ENCODE measurements at regions not wholly inside any gene's neighbourhood (a gene's known extent, or its start where the extent isn't known, plus 50 kb on each side); places are given as distances from the start of the nearest gene placed in this dataset.

DNA sequence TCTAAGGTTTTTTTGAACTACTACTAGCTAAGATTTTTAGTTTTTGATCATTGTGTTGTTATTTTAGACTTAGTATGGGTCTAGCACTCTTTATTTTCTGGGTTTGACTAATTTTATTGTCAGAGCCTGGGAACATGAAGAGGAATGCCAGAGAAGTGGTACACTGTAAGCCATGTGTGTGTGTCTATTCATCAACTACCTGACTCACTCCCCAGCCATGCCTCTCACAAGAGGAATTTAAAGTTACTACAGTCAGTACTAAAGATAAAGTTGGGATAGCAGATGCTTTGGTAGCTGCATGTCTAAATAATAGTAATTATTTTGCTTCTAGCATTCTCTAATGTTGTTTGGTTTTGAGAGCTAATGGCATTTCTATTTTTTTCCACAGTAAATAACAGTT is 264.8 kb downstream of the CSNK1G3 start:
- H3K4me3 ChIP-seq (ENCODE audit: low read depth, low read length): no peak overlapping the region
- TF ChIP-seq, protein P1, sequence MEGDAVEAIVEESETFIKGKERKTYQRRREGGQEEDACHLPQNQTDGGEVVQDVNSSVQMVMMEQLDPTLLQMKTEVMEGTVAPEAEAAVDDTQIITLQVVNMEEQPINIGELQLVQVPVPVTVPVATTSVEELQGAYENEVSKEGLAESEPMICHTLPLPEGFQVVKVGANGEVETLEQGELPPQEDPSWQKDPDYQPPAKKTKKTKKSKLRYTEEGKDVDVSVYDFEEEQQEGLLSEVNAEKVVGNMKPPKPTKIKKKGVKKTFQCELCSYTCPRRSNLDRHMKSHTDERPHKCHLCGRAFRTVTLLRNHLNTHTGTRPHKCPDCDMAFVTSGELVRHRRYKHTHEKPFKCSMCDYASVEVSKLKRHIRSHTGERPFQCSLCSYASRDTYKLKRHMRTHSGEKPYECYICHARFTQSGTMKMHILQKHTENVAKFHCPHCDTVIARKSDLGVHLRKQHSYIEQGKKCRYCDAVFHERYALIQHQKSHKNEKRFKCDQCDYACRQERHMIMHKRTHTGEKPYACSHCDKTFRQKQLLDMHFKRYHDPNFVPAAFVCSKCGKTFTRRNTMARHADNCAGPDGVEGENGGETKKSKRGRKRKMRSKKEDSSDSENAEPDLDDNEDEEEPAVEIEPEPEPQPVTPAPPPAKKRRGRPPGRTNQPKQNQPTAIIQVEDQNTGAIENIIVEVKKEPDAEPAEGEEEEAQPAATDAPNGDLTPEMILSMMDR (IDR thresholded peaks at IDR 0.05; ENCODE audit: low read depth, low read length): no peak

DNA sequence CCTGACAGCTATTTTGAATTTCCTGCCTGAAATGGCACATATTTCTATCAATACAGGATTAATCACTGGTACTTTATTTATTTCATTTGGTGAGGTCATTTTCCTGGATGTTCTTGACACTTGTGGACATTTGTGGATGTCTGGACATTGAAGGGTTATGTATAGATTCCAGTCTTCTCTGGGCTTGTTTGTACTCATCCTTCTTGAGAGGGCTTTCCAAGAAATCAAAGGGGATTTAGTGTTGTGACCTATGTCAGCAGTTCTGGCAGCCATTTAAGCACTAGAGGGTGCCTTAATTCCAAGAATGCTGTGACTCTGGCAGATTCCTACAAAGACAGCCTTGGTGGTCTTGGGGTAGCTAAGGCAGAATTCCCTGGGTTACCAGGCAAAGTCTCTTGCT is 259.7 kb downstream of the CSNK1G3 start:
- H3K4me3 ChIP-seq (ENCODE audit: low read depth, low read length): no peak overlapping the region
- TF ChIP-seq, protein P1 (IDR thresholded peaks at IDR 0.05; ENCODE audit: low read depth, low read length): no peak

DNA sequence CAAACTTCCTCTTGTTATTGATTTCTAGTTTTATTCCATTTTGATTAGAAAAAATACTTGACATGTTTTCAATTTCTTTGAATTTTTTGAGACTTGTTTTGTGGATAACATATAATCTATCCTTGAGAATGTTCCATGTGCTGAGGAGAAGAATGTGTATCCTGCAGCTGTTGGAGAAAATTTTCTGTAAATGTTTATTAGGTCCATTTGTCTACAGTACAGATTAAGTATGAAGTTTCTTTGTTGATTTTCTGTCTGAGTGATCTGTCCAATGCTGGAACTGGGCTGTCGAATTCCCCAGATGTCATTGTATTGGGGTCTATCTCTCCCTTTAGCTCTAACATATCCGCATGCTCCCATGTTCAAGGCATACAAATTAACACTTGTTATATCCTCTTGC is 251.2 kb downstream of the CSNK1G3 start:
- TF ChIP-seq, protein P1 (IDR thresholded peaks at IDR 0.05; ENCODE audit: low read depth, low read length): no peak
- no peak overlapping the region for H3K4me3 ChIP-seq (ENCODE audit: low read depth, low read length)

DNA sequence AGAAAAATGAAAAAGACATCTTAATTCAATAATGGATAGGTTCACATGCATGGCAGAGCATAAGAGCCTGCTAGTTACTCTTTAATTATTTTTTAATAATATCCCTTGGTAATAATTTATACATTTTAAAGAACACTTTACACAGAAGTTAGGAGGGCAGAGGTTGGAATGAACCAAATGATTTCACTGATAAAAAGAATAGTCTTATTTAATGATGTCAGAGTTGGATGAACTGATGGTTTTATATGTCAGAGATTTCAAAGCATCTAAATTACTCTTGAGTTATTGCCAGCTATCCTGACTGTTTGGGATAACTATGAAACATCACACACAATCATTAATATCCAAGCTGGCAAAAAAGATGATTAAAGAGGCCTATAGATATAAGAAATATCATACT is 244.8 kb downstream of the CSNK1G3 start:
- no peak overlapping the region for H3K4me3 ChIP-seq (ENCODE audit: low read depth, low read length)
- TF ChIP-seq, protein P1 (IDR thresholded peaks at IDR 0.05; ENCODE audit: low read depth, low read length): no peak

DNA sequence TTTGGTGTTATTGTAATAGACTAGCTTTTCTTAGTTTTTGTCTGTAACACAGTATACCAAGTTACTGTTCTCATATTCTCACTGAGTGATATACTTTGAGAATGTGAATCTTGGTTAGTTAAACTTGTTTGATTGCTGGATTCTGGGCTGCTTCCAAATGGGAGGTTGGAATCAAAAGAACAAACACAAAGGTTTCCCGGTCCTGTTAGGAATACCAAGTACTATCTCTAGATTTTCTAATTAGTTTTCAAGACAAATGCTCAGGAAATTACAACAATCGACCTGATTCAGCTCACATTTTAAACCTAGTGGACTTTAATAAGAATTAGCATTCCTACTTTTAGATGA is 244.3 kb downstream of the CSNK1G3 start:
- no peak overlapping the region for H3K4me3 ChIP-seq (ENCODE audit: low read depth, low read length)
- TF ChIP-seq, protein P1 (IDR thresholded peaks at IDR 0.05; ENCODE audit: low read depth, low read length): no peak

DNA sequence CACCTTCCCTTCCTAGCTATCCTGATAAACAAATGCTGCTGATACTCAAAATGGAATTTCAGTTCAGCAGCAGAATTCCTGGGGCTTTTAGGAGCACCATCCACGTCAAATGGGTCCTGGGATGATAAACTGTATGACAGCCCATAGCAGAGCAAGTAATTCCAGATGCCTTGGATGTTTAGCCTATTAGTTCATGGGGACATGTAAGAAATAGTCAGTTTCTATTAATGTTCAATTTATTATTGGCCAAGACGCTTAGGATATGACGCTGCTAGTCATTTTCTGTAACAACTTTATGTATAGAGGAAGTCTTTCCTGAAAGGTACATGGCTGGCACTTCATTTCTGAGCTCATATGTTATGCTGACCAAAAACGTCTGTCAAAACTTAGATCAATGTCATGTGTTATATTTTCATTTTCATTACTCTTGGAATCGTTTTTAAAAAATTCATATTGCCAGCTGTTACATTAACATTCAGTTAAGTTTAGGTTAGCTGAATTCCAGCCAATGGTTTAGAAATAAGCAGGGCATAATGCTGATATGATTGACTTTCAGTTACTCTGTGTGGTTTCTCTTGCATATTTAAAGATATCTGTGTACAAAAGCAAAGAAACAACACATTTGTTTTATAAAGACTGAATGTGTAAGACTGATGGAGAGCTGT is 243.8 kb downstream of the CSNK1G3 start:
- no peak overlapping the region for H3K4me3 ChIP-seq (ENCODE audit: low read depth, low read length)
- TF ChIP-seq, protein P1 (IDR thresholded peaks at IDR 0.05; ENCODE audit: low read depth, low read length): no peak

DNA sequence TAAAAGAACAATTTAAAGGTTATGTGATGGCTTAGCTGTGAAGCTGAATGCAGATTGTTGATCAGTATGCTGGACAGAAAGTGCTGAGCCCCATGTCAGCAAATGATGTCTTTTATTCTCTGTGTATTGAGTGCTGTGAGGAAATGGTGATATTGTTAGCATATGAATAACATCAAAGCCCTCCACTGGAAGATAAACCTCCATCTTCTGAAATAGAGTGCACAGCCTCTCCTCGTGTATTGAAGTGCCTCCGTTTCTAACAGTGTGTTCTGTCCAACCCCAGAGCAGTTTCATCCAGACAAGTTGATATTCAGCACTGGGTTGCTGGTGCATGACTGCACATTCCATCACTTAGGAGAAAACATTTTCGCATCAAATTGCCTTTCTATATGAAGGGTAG is 242.9 kb downstream of the CSNK1G3 start:
- H3K4me3 ChIP-seq (ENCODE audit: low read depth, low read length): no peak overlapping the region
- TF ChIP-seq, protein P1 (IDR thresholded peaks at IDR 0.05; ENCODE audit: low read depth, low read length): no peak

All from WI38 (cell line).